ENCODE measurements at regions not wholly inside any gene's neighbourhood (a gene's known extent, or its start where the extent isn't known, plus 50 kb on each side); places are given as distances from the start of the nearest gene placed in this dataset.

GRCh38 chr10:128775743-128776142 lies 649.5 kb upstream of the MKI67 start:
- Histone ChIP-seq H3K4me2 (ENCODE audit: insufficient read depth, low read length) (no peak overlapping the region), H4K20me1 (replicated peaks; ENCODE audit: control insufficient read depth, extremely low read depth, insufficient read depth, low read length) (no peaks in the 10 kb centered on the region), H3K79me2 (ENCODE audit: control insufficient read depth, insufficient read depth, low read length) (no peaks in the 10 kb centered on the region), H3K4me1 (ENCODE audit: control insufficient read depth, extremely low read depth, insufficient read depth, low read length) (no peaks in the 10 kb centered on the region), H3K9ac (replicated peaks; ENCODE audit: extremely low read depth, insufficient read depth, low read length) (no peak overlapping the region), H3K27me3 (ENCODE audit: control insufficient read depth in 2 of 2, insufficient read depth in 2 of 2, low read length in 2 of 2) (no peaks in the 10 kb centered on the region), H3K27ac (ENCODE audit: insufficient read depth, low read depth, low read length) (no peak overlapping the region), H3K9me3 (replicated peaks; ENCODE audit: control insufficient read depth, insufficient read depth, low read length) (no peaks in the 10 kb centered on the region), H2AFZ (ENCODE audit: low read depth, low read length) (no peak overlapping the region), H3K4me3 (replicated peaks in 1 of 3; ENCODE audit: insufficient read depth in 1 of 3, low read depth in 1 of 3, low read length in 3 of 3) (no peak overlapping the region), H3K36me3 (ENCODE audit: control insufficient read depth in 2 of 2, extremely low read depth in 1 of 2, insufficient read depth in 2 of 2, low read length in 2 of 2) (no peaks in the 10 kb centered on the region), H3K9me1 (replicated peaks; ENCODE audit: control insufficient read depth, extremely low read depth, insufficient read depth, low read length) (no peaks in the 10 kb centered on the region)
- intact Hi-C loops (cut with micrococcal nuclease) = no loop called here
- CTCF ChIA-PET = no interaction called here
- FAIRE-seq = no peak
- no TSS peak for BruUV-seq (replicated peaks)
- dilution Hi-C loops (cut with MboI; ENCODE audit: extremely low pct_ligation_motif_present, low sequenced_read_pairs) = no loop called here
- no peak for DNase-seq (ENCODE audit: low read depth, low spot score)
- POLR2A ChIA-PET = no interaction called here
- no peak for TF ChIP-seq POLR2AphosphoS5 (IDR thresholded peaks at IDR 0.05; ENCODE audit: insufficient read depth, low read depth, low read length)
- TF ChIP-seq FOS (IDR thresholded peaks at IDR 0.05; ENCODE audit: borderline replicate concordance, insufficient read depth, low read length) = no peak
- TF ChIP-seq MYC (IDR thresholded peaks at IDR 0.05; ENCODE audit: low read depth, low read length) = no peak
- no peak for TF ChIP-seq POLR2A (IDR thresholded peaks at IDR 0.05; ENCODE audit: low read depth, low read length)
- no peak for TF ChIP-seq MAX (IDR thresholded peaks at IDR 0.05; ENCODE audit: insufficient read depth, insufficient read length)
- TF ChIP-seq CTCF (IDR thresholded peaks at IDR 0.05; ENCODE audit: extremely low read depth in 1 of 2, insufficient read depth in 1 of 2, low read depth in 1 of 2, low read length in 2 of 2) = no peak
- no peak for TF ChIP-seq JUN (IDR thresholded peaks at IDR 0.05; ENCODE audit: borderline replicate concordance, insufficient read depth, insufficient read length, low read depth)
